HG02870 (cell line): ENCODE measurements at regions not wholly inside any gene's neighbourhood (a gene's known extent, or its start where the extent isn't known, plus 50 kb on each side); places are given as distances from the start of the nearest gene placed in this dataset.

Experiments
- ATAC-seq: cut with Tn5 transposase; IDR thresholded peaks from one replicate; pipeline ENCODE4 v1.9.1; 2021; ENCODE audit warnings: mild to moderate bottlenecking, moderate library complexity; ENCODE audit not compliant: unreplicated experiment

- ATAC-seq: no peak
Measured at GRCh38 chr19:30910485-30911240, 438.6 kb downstream of the TSHZ3 start.

- ATAC-seq: no peak
Measured at GRCh38 chr19:30909216-30909615, 440.0 kb downstream of the TSHZ3 start.

GRCh38 chr19:30908262-30908771, 440.9 kb downstream of the TSHZ3 start:
- ATAC-seq: no peak

GRCh38 chr19:30906871-30907270, 442.4 kb downstream of the TSHZ3 start:
- ATAC-seq: no peak

GRCh38 chr19:30900051-30900450, 449.2 kb downstream of the TSHZ3 start:
- ATAC-seq: no peak

GRCh38 chr19:30898353-30899103, 450.7 kb downstream of the TSHZ3 start:
- no peak for ATAC-seq

GRCh38 chr19:30897553-30897952, 451.7 kb downstream of the TSHZ3 start:
- no peak for ATAC-seq

GRCh38 chr19:30897034-30897433, 452.2 kb downstream of the TSHZ3 start:
- no peak for ATAC-seq

GRCh38 chr19:30896554-30896953, 452.7 kb downstream of the TSHZ3 start:
- no peak for ATAC-seq

- no peak for ATAC-seq
Measured at GRCh38 chr19:30895946-30896345, 453.3 kb downstream of the TSHZ3 start.

GRCh38 chr19:30891051-30891450, 458.2 kb downstream of the TSHZ3 start:
- no peak for ATAC-seq

- ATAC-seq: no peak
Measured at GRCh38 chr19:30890033-30890432, 459.2 kb downstream of the TSHZ3 start.

GRCh38 chr19:30888937-30889336, 460.3 kb downstream of the TSHZ3 start:
- no peak for ATAC-seq

GRCh38 chr19:30887042-30887441, 462.2 kb downstream of the TSHZ3 start:
- no peak for ATAC-seq

- no peak for ATAC-seq
Measured at GRCh38 chr19:30886222-30886621, 463.0 kb downstream of the TSHZ3 start.

- ATAC-seq: no peak
Measured at GRCh38 chr19:30884146-30884812, 465.0 kb downstream of the TSHZ3 start.

- ATAC-seq: no peak
Measured at GRCh38 chr19:30883071-30883470, 466.2 kb downstream of the TSHZ3 start.

- ATAC-seq: no peak
Measured at GRCh38 chr19:30882411-30883005, 466.7 kb downstream of the TSHZ3 start.

GRCh38 chr19:30881930-30882329, 467.3 kb downstream of the TSHZ3 start:
- ATAC-seq: no peak

- no peak for ATAC-seq
Measured at GRCh38 chr19:30881281-30881680, 468.0 kb downstream of the TSHZ3 start.

- no peak for ATAC-seq
Measured at GRCh38 chr19:30880551-30880950, 468.7 kb downstream of the TSHZ3 start.
